ENCODE measurements at regions not wholly inside any gene's neighbourhood (a gene's known extent, or its start where the extent isn't known, plus 50 kb on each side); places are given as distances from the start of the nearest gene placed in this dataset.

- TF ChIP-seq CTCF (IDR thresholded peaks at IDR 0.05) = no peak
- no peak for TF ChIP-seq EP300 (IDR thresholded peaks at IDR 0.05)
- no peak for TF ChIP-seq POLR2A (IDR thresholded peaks at IDR 0.05)
Observed at GRCh38 chr10:78868048-78868447, 200.7 kb upstream of the ZMIZ1 start.

Data from tibial nerve (tissue), 4 donors.